CD4-positive, alpha-beta T cell treated with Interleukin-21 for 1 hour (primary cell): ENCODE measurements at regions not wholly inside any gene's neighbourhood (a gene's known extent, or its start where the extent isn't known, plus 50 kb on each side); places are given as distances from the start of the nearest gene placed in this dataset.

Experiments used
- DNase-seq: peaks from one replicate; pipeline ENCODE4 v3.0.0-alpha.2; 2020

DNA sequence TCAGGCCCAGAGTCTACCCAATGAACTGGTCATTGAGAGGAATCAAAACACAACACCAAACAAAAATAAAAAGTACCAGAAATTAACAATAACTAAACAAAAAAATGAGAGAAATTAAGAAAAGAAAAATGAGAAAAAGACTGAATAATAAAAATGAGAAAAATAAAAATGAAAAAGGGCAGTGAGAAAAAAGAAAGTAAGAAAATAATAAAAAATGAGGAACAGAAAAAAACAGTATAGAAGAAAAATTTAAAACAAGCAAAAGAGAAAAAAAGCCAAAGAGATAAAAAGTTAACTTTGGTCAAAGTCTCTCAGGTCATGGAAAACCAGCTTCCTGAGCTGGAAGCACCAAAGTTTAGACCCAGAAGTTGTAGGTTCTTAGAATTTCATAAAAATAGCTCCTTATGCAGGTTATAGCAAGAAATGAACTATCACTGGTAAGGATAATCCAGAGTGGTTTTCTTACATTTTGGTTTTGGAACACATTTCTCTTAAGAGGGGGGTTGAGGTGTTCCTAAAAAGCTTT, 51.0 kb upstream of the WDR17 start:
- no peak for DNase-seq
